NT2/D1 (cell line): ENCODE measurements at regions not wholly inside any gene's neighbourhood (a gene's known extent, or its start where the extent isn't known, plus 50 kb on each side); places are given as distances from the start of the nearest gene placed in this dataset.
"Not testable (repeated sequence)": the region's sequence is repeated elsewhere in the genome, so short reads cannot be mapped to it uniquely, and the experiment has no call there.

Experiments
- DNase-seq: peaks from one replicate; pipeline ENCODE4 v3.0.0-alpha.2; 2011; ENCODE audit warnings: low read depth, low spot score
- H3K27me3 ChIP-seq: 2 replicates; pipeline ENCODE4 v1.6.0; 2011; ENCODE audit warnings: mild to moderate bottlenecking; ENCODE audit not compliant: insufficient read length, insufficient read depth
- H3K36me3 ChIP-seq: 2 replicates; pipeline ENCODE4 v1.6.1; 2011; ENCODE audit warnings: mild to moderate bottlenecking, low read length, mixed read lengths; ENCODE audit not compliant: insufficient read depth, insufficient read length
- H3K4me1 ChIP-seq: 2 replicates; pipeline ENCODE4 v1.5.1; 2011; ENCODE audit not compliant: insufficient read depth, insufficient read length
- H3K4me3 ChIP-seq: 2 replicates; pipeline ENCODE4 v1.5.1; 2011; ENCODE audit warnings: low read depth; ENCODE audit not compliant: insufficient read length
- H3K9ac ChIP-seq: 2 replicates; pipeline ENCODE4 v1.6.0; 2011; ENCODE audit warnings: low read depth; ENCODE audit not compliant: insufficient read length
- H3K9me3 ChIP-seq: 2 replicates; pipeline ENCODE4 v1.5.1; 2011; ENCODE audit warnings: mild to moderate bottlenecking, low read length; ENCODE audit not compliant: insufficient read depth
- SUZ12 ChIP-seq: IDR thresholded peaks from 2 replicates; pipeline ENCODE4 v1.6.1; 2011; ENCODE audit not compliant: insufficient read length, insufficient read depth; ENCODE audit errors: extremely low read depth
- YY1 ChIP-seq: IDR thresholded peaks from 2 replicates; pipeline ENCODE4 v1.6.1; 2011; ENCODE audit not compliant: insufficient read length, insufficient read depth
- ZNF274 ChIP-seq: IDR thresholded peaks from 2 replicates; pipeline ENCODE4 v1.6.1; 2011; ENCODE audit warnings: mild to moderate bottlenecking, low read depth, low read length

DNA sequence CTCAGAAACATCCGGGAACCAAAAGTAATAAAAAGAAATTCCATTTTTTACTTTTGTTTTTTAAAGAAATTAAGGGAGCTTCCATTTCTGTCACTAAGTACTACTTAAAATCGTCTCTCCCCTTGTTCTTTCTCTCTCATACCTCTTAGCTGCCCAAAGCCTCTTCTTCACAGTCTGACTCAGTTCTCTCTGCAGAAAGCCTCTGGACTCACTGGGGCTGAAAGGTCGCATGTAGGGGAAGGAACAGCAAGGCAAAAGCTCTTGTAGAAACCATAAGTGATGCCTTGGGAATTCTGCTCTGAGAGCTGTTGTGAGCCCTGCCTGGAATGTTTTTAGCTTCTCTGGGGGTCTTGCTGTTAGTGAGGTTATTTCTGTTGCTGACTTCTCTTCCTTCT lies 100.8 kb upstream of the RANBP3L start:
- Histone ChIP-seq H3K4me3 (no peak overlapping the region), H3K36me3 (no peaks in the 10 kb centered on the region), H3K9ac (no peak overlapping the region), H3K27me3 (no peaks in the 10 kb centered on the region), H3K9me3 (no peaks in the 10 kb centered on the region), H3K4me1 (no peaks in the 10 kb centered on the region)
- TF ChIP-seq SUZ12: no peak
- no peak for DNase-seq

DNA sequence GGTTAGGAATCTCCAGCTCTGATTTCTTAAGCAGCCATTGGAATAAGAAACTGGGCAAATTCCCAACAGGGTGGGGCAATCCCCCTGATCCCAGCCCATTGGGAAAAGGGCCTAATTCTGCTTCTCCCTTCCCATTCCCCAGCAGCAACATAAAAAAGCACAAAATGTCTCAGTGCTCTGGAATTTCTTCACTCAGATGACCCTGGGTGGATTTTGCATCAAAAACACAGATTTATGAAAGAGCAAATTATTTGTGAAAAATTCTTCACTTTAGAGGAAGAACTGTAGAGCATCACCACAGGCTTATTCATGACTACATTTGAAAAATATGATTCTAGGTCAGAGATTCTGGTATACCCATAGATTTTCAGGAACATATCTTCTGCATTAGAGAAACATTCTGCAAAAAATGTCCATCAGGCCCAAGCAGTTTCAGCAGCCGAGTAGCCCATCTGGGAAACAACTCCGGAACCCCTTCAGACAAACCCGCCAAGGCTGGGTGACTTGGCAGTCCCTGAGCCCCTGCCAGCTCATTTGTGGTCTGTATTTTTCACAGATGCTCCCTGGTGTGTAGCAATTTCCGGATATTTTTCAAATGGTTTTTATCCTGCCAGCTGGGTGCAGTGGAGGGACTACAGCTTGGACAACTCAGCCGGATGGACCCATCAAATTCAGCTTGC lies 102.1 kb upstream of the RANBP3L start:
- Histone ChIP-seq H3K4me1 (no peaks in the 10 kb centered on the region), H3K9ac (no peak overlapping the region), H3K4me3 (no peak overlapping the region), H3K9me3 (no peaks in the 10 kb centered on the region), H3K36me3 (no peaks in the 10 kb centered on the region), H3K27me3 (no peaks in the 10 kb centered on the region)
- no peak for DNase-seq
- TF ChIP-seq YY1 (no peak), SUZ12 (no peak), ZNF274 (no peak)

- no peaks in the 10 kb centered on the region for H3K9me3 ChIP-seq
- H3K27me3 ChIP-seq: no peaks in the 10 kb centered on the region
- no peak overlapping the region for H3K9ac ChIP-seq
- H3K4me1 ChIP-seq: no peaks in the 10 kb centered on the region
- TF ChIP-seq ZNF274: no peak
- TF ChIP-seq YY1: no peak
- no peak for TF ChIP-seq SUZ12
- no peak for DNase-seq
- H3K36me3 ChIP-seq: no peaks in the 10 kb centered on the region
- H3K4me3 ChIP-seq: no peak overlapping the region
Measured at GRCh38 chr5:36406023-36406422, 104.3 kb upstream of the RANBP3L start.

- Histone ChIP-seq H3K9ac (no peak overlapping the region), H3K9me3 (no peaks in the 10 kb centered on the region), H3K36me3 (no peaks in the 10 kb centered on the region), H3K27me3 (no peaks in the 10 kb centered on the region), H3K4me1 (no peaks in the 10 kb centered on the region), H3K4me3 (no peak overlapping the region)
- DNase-seq: no peak
- TF ChIP-seq YY1 (no peak), SUZ12 (no peak), ZNF274 (no peak)
Measured at GRCh38 chr5:36407396-36407795, 105.7 kb upstream of the RANBP3L start.

DNA sequence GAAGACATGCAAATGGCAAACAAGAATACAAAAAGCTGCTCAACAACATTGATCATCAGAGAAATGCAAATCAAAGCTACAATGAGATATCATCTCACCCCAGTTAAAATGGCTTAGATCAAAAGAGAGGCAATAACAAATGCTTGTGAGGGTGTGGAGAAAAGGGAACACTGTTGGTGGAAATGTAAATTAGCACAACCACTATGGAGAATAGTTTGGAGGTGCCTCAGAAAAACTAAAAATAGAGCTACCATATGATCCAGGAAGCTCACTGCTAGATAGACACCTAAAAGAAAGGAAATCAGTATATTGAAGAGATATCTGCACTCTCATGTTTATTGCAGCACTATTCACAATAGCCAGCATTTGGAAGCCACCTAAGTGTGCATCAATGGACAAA lies 108.0 kb upstream of the RANBP3L start:
- H3K4me1 ChIP-seq, H3K9ac ChIP-seq, H3K9me3 ChIP-seq, H3K27me3 ChIP-seq, H3K36me3 ChIP-seq, DNase-seq, H3K4me3 ChIP-seq: not testable (repeated sequence)

- not testable (repeated sequence) for H3K9me3 ChIP-seq, H3K9ac ChIP-seq, H3K36me3 ChIP-seq, DNase-seq, H3K4me1 ChIP-seq, H3K27me3 ChIP-seq, H3K4me3 ChIP-seq
Measured at GRCh38 chr5:36410672-36411071, 109.0 kb upstream of the RANBP3L start.

GRCh38 chr5:36414869-36415282 lies 113.2 kb upstream of the RANBP3L start:
- no peaks in the 10 kb centered on the region for H3K4me1 ChIP-seq
- H3K27me3 ChIP-seq: no peaks in the 10 kb centered on the region
- H3K4me3 ChIP-seq: no peak overlapping the region
- no peaks in the 10 kb centered on the region; the same call in 1 of the 2 replicates for H3K9me3 ChIP-seq
- no peak overlapping the region for H3K9ac ChIP-seq
- no peak for DNase-seq
- no peak for TF ChIP-seq ZNF274
- no peak for TF ChIP-seq SUZ12
- no peak for TF ChIP-seq YY1
- no peaks in the 10 kb centered on the region for H3K36me3 ChIP-seq

GRCh38 chr5:36416605-36417004 lies 114.9 kb upstream of the RANBP3L start:
- Histone ChIP-seq H3K36me3 (no peaks in the 10 kb centered on the region), H3K4me3 (no peak overlapping the region), H3K9ac (no peak overlapping the region), H3K9me3 (no peaks in the 10 kb centered on the region; the same call in 1 of the 2 replicates), H3K27me3 (no peaks in the 10 kb centered on the region), H3K4me1 (no peaks in the 10 kb centered on the region)
- TF ChIP-seq SUZ12: no peak
- no peak for TF ChIP-seq ZNF274
- no peak for TF ChIP-seq YY1
- DNase-seq: no peak
